Caco-2 (cell line): ENCODE measurements at regions not wholly inside any gene's neighbourhood (a gene's known extent, or its start where the extent isn't known, plus 50 kb on each side); places are given as distances from the start of the nearest gene placed in this dataset.

ENCODE experiments used
- BruUV-seq: library from RNA; stranded (reverse); fragments of 400-500 nt; replicated peaks from 2 replicates; lab custom pipeline; 2021; lab: Mats Ljungman, UMichigan
- CTCF ChIA-PET: fragments of 300-600 bp; sonication (Branson Sonifier 250); formaldehyde crosslinking; loops from one replicate; lab custom pipeline; 2022; ENCODE audit warnings: antibody characterized with exemption; lab: Charles Lee
- POLR2A ChIA-PET: fragments of 300-600 bp; sonication (Branson Sonifier 250); formaldehyde crosslinking; loops from one replicate; lab custom pipeline; 2022; ENCODE audit warnings: antibody characterized with exemption; lab: Charles Lee
- DNase-seq, 2 experiments: peaks; one replicate each; pipeline versions ENCODE4 v3.0.0 to v3.0.0-alpha.2; 2020 to 2022
- H3K27me3 ChIP-seq: replicated peaks from 2 replicates; pipeline ENCODE4 v1.6.0; 2011; ENCODE audit warnings: low read length; ENCODE audit not compliant: control insufficient read depth, insufficient read depth
- H3K36me3 ChIP-seq: 2 replicates; pipeline ENCODE4 v1.5.1; 2011; ENCODE audit warnings: low read length; ENCODE audit not compliant: control insufficient read depth, insufficient read depth
- H3K4me1 ChIP-seq: fragments of 250-450 bp; sonication (Bioruptor Pico); 2 replicates; pipeline ENCODE4 v1.5.1; 2020; ENCODE audit warnings: mild to moderate bottlenecking
- H3K4me3 ChIP-seq: 2 replicates; pipeline ENCODE4 v1.5.1; 2011; ENCODE audit warnings: low read depth, mild to moderate bottlenecking, control low read depth, low read length
- H3K9me3 ChIP-seq: fragments of 250-450 bp; sonication (Bioruptor Pico); 2 replicates; pipeline ENCODE4 v1.5.1; 2020; ENCODE audit warnings: mild to moderate bottlenecking, moderate library complexity
- H3K27ac Mint-ChIP-seq: one replicate; pipeline ENCODE4 v1.8.0; 2022; ENCODE audit warnings: mixed read lengths; ENCODE audit not compliant: unreplicated experiment
- H3K27me3 Mint-ChIP-seq: one replicate; pipeline ENCODE4 v1.8.0; 2022; ENCODE audit warnings: mixed read lengths; ENCODE audit not compliant: insufficient read depth, unreplicated experiment
- H3K36me3 Mint-ChIP-seq: one replicate; pipeline ENCODE4 v1.8.0; 2022; ENCODE audit warnings: mild to moderate bottlenecking, mixed read lengths; ENCODE audit not compliant: insufficient read depth, unreplicated experiment
- H3K4me1 Mint-ChIP-seq: one replicate; pipeline ENCODE4 v1.8.0; 2022; ENCODE audit warnings: low read depth, mixed read lengths; ENCODE audit not compliant: unreplicated experiment
- H3K4me3 Mint-ChIP-seq: one replicate; pipeline ENCODE4 v1.8.0; 2022; ENCODE audit warnings: mild to moderate bottlenecking, moderate library complexity, mixed read lengths; ENCODE audit not compliant: unreplicated experiment
- H3K9me3 Mint-ChIP-seq: one replicate; pipeline ENCODE4 v1.8.0; 2022; ENCODE audit warnings: mixed read lengths; ENCODE audit not compliant: unreplicated experiment
- intact Hi-C: fragments of 100-400 bp; cut with micrococcal nuclease; formaldehyde crosslinking; loops from one replicate; pipeline ENCODE4 v1.10.0; 2022; ENCODE audit not compliant: unreplicated experiment
- TF ChIP-seq, protein P1 (sequence below), 2 experiments: fragments of 200-600 bp in 1 of 2; IDR thresholded peaks; 1 replicate in 1 of 2; 2 replicates in 1 of 2; pipeline versions ENCODE4 v1.5.1 to v1.8.0; 2011 to 2022; ENCODE audit warnings: antibody characterized with exemption in 1 of 2, control low read depth in 1 of 2, inconsistent platforms in 1 of 2, low read depth in 1 of 2, low read length in 1 of 2, mild to moderate bottlenecking in 1 of 2, moderate library complexity in 1 of 2; ENCODE audit not compliant: insufficient read depth in 1 of 2, severe bottlenecking in 1 of 2, unreplicated experiment in 1 of 2

DNA sequence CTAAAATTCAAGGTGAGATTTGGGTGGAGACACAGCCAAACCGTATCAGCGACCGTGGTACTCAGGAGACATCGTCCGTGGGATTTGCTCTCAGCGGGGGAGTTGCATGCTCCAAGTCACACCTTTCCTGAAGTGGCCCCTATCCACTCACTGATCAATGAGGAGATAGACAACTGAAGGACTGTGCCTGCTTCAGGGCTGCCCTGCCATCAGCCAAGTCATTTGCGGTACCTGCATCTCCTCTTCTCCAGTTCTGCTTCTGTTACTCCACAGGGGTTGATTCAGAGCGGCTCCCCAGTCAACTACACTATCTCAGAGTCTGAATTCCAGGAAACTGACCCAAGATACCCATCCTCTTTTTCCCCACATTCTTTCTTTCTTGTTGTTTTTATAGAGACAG, 184.1 kb downstream of the MREG start:
- Histone ChIP-seq H3K4me3 (no peak overlapping the region), H3K27me3 (no peaks in the 10 kb centered on the region), H3K36me3 (no peaks in the 10 kb centered on the region), H3K4me1 (peaks cover 82% of the 10 kb centered on the region), H3K9me3 (peaks cover 8% of the 10 kb centered on the region)
- peaks cover 32% of the 10 kb centered on the region for H3K4me1 Mint-ChIP-seq
- H3K27me3 Mint-ChIP-seq = no peaks in the 10 kb centered on the region
- peaks cover 6% of the 10 kb centered on the region for H3K36me3 Mint-ChIP-seq
- H3K27ac Mint-ChIP-seq = peak overlapping the region; percentile 79
- BruUV-seq = no TSS peak
- no peaks in the 10 kb centered on the region for H3K9me3 Mint-ChIP-seq
- intact Hi-C loops = no loop called here
- DNase-seq = no peak
- POLR2A ChIA-PET = no interaction called here
- H3K4me3 Mint-ChIP-seq = no peak overlapping the region
- CTCF ChIA-PET = no interaction called here
- TF ChIP-seq, protein P1, sequence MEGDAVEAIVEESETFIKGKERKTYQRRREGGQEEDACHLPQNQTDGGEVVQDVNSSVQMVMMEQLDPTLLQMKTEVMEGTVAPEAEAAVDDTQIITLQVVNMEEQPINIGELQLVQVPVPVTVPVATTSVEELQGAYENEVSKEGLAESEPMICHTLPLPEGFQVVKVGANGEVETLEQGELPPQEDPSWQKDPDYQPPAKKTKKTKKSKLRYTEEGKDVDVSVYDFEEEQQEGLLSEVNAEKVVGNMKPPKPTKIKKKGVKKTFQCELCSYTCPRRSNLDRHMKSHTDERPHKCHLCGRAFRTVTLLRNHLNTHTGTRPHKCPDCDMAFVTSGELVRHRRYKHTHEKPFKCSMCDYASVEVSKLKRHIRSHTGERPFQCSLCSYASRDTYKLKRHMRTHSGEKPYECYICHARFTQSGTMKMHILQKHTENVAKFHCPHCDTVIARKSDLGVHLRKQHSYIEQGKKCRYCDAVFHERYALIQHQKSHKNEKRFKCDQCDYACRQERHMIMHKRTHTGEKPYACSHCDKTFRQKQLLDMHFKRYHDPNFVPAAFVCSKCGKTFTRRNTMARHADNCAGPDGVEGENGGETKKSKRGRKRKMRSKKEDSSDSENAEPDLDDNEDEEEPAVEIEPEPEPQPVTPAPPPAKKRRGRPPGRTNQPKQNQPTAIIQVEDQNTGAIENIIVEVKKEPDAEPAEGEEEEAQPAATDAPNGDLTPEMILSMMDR (IDR thresholded peaks at IDR 0.05; ENCODE audit: insufficient read depth in 1 of 2, low read depth in 1 of 2, low read length in 1 of 2, severe bottlenecking in 1 of 2, unreplicated experiment in 1 of 2) = no peak

DNA sequence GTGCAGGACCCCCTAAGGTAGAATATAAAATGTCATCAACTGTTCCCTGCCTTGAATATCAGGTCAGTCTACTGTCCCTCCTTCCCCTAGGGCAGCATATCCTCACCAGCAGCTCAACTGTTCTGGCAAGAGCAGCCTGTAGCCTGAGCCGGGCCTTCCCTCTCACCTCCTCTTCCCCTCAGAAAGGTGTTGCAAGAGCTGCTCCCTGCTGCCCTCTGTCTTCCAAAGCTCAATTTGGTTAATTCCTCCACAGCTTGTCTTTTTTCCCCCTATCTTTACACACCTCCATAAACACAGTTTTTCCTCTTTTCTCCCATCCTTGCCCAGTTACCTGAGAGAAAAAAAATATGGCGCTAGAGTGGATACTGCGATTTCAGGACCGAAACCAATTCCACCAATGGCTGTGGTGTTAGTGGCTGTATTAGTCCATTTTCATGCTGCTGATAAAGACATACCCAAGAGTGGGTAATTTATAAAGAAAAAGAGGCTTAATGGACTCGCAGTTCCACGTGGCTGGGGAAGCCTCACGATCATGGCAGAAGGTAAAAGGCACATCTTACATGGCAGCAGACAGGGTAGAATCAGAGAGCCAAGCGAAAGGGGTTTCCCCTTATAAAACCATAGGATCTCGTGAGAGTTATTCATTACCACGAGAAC, 184.7 kb downstream of the MREG start:
- Mint-ChIP-seq H3K36me3 (peaks cover 6% of the 10 kb centered on the region), H3K9me3 (peaks cover 4% of the 10 kb centered on the region), H3K4me3 (no peak overlapping the region), H3K4me1 (peaks cover 32% of the 10 kb centered on the region), H3K27me3 (no peaks in the 10 kb centered on the region), H3K27ac (peak overlapping the region; percentile 79)
- H3K36me3 ChIP-seq = no peaks in the 10 kb centered on the region
- ChIA-PET POLR2A (interaction anchor here (0.6 kb wide), 2 partner anchors 10 to 85 kb away, joined by 3 to 7 read pairs; no protein-coding TSS in a partner anchor), CTCF (interaction anchor here (0.6 to 1.1 kb wide), 4 partner anchors 20 to 48 kb away, joined by 3 to 7 read pairs (median 4); no protein-coding TSS in a partner anchor)
- no peak overlapping the region for H3K4me3 ChIP-seq
- peaks cover 80% of the 10 kb centered on the region for H3K4me1 ChIP-seq
- peak; percentile 66 to 80 for DNase-seq
- BruUV-seq = no TSS peak
- intact Hi-C loops = loop anchor here (1.0 kb wide), 1 partner anchor 374 kb away; no protein-coding TSS in a partner anchor
- H3K27me3 ChIP-seq = no peaks in the 10 kb centered on the region
- TF ChIP-seq, protein P1 (IDR thresholded peaks at IDR 0.05; ENCODE audit: insufficient read depth in 1 of 2, low read depth in 1 of 2, low read length in 1 of 2, severe bottlenecking in 1 of 2, unreplicated experiment in 1 of 2) = peak; percentile 54 to 66
- H3K9me3 ChIP-seq = peaks cover 9% of the 10 kb centered on the region

GRCh38 chr2:215826838-215827441, 186.4 kb downstream of the MREG start:
- peak overlapping the region; percentile 55 for H3K4me3 Mint-ChIP-seq
- H3K27ac Mint-ChIP-seq = peak overlapping the region; percentile 78
- H3K4me3 ChIP-seq = no peak overlapping the region

More at GRCh38 chr2:215826838-215827441, 186.4 kb downstream of the MREG start:
- TF ChIP-seq, protein P1 (IDR thresholded peaks at IDR 0.05; ENCODE audit: insufficient read depth in 1 of 2, low read depth in 1 of 2, low read length in 1 of 2, severe bottlenecking in 1 of 2, unreplicated experiment in 1 of 2) = peak in 1 of 2 experiments; percentile 11
- Histone ChIP-seq H3K36me3 (no peaks in the 10 kb centered on the region), H3K27me3 (no peaks in the 10 kb centered on the region), H3K4me1 (peaks cover 62% of the 10 kb centered on the region), H3K9me3 (peaks cover 15% of the 10 kb centered on the region)
- intact Hi-C loops = loop anchor here (1.0 to 2.0 kb wide), 7 partner anchors 10 to 210 kb away; no protein-coding TSS in a partner anchor
- peaks cover 21% of the 10 kb centered on the region for H3K9me3 Mint-ChIP-seq
- BruUV-seq = no TSS peak
- POLR2A ChIA-PET = interaction anchor here (0.9 kb wide), 1 partner anchor 22 kb away, joined by 3 read pairs; no protein-coding TSS in a partner anchor
- peaks cover 26% of the 10 kb centered on the region for H3K4me1 Mint-ChIP-seq
- no peaks in the 10 kb centered on the region for H3K27me3 Mint-ChIP-seq
- CTCF ChIA-PET = interaction anchor here (0.6 to 0.7 kb wide), 2 partner anchors 109 to 208 kb away, joined by 3 to 4 read pairs; no protein-coding TSS in a partner anchor
- peak; percentile 49 to 50 for DNase-seq
- H3K36me3 Mint-ChIP-seq = peaks cover 5% of the 10 kb centered on the region
